HG03095 (cell line): ENCODE measurements at regions not wholly inside any gene's neighbourhood (a gene's known extent, or its start where the extent isn't known, plus 50 kb on each side); places are given as distances from the start of the nearest gene placed in this dataset.

Experiments used
- ATAC-seq: cut with Tn5 transposase; IDR thresholded peaks from one replicate; pipeline ENCODE4 v1.9.1; 2021; ENCODE audit warnings: moderate library complexity; ENCODE audit not compliant: unreplicated experiment

DNA sequence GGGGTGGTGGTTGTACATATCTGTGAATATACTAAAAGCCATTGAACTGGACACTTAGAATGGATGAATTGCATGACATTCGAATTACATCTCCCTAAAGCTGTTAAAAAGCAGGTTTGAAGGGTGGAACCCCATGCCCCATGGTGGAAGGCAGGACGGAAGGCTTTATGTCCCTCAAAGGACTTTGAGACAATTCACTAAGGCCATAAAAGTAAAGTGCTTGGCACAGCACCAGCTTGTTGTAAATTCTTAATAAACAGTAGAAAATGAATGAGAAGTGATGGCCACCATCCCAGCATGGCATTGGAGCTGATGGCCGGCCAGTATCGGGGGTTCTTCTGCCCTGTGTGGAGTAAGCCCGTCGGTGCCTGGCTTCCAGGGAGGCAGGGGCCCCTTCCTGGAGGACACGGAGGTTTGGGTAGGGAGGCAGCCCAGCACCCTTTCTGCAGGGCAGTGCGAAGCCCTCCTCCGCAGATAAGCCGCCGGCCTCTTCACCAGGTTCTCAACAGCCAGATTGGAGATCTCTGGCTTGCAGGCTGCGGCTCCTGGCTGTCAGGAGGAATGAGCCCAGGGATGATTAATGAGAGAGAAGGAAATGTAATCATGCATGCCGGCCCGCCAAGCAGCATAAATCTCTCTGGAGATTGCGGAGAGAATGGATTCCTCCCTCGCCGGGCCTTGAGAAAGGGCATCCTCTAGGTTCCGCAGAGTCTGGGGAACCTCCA, 346.9 kb downstream of the FOXL1 start:
- no peak for ATAC-seq

DNA sequence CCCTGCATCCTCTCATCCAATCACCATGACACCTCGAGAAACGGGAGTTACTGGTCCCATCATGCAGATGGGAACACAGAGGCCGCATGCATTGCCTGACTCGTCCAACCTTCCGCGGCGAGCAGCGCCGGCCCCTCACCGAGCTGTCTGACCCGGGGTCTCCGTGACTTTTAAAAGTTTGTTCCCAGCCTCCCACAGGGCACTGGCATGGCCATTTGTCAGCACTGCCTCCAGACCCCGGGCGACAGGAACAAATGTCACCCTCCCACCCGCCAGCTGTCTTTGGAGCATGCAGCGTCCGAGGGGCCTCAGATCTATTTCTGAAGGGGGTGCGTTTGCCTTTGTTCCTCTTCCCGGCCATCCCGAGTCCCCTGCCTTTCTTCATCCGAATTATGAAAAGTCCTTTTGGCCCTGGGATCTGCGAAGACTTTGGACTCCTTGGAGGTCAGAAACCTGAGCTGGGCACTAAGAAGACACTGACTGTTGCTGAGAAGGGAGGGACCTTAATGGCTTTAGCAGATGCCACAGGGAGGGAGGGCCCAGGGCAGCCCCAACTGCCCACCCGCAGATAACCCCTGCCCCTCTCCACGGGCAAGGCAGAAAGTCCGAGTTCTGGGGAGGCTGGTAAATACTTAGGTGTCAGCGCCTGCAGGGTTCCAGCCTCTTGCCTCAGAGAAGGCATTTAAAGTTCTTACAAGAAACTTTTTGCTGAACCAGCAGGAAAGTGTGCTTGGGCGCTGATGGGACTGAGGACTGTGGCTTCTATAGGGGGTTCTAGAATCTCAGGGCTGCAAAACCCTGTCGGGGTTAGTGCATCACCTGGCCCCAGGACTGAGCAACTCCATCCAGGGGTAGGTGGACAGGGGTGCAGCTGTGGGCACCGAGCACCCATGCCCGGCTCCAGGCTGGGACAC, 348.1 kb downstream of the FOXL1 start:
- ATAC-seq = no peak

- ATAC-seq = no peak
These were observed 349.4 kb downstream of the FOXL1 start for GRCh38 chr16:86927699-86928098.

DNA sequence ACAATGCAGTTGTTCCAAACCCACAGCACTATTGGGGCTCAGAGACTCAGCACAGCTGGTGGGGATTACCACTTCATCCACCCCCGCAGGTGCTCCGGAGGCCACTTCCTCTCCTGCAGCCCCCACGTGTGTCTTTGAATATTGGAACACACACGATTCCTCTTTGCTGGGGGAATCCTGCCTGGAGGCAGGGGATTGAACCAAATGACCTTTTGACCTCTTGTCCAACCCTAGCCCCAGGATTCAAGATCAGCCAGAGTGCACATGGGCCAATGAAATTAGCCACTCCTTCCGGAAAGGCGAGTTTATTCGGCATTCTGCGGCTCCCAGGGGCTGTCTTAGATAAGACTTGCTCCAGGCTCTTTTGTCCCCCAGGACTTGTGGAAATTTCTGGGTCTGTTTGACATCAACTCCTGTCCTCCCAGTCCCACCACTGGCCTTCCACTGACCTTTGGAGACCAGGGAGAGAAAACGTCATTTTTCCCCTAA, 350.2 kb downstream of the FOXL1 start:
- no peak for ATAC-seq

DNA sequence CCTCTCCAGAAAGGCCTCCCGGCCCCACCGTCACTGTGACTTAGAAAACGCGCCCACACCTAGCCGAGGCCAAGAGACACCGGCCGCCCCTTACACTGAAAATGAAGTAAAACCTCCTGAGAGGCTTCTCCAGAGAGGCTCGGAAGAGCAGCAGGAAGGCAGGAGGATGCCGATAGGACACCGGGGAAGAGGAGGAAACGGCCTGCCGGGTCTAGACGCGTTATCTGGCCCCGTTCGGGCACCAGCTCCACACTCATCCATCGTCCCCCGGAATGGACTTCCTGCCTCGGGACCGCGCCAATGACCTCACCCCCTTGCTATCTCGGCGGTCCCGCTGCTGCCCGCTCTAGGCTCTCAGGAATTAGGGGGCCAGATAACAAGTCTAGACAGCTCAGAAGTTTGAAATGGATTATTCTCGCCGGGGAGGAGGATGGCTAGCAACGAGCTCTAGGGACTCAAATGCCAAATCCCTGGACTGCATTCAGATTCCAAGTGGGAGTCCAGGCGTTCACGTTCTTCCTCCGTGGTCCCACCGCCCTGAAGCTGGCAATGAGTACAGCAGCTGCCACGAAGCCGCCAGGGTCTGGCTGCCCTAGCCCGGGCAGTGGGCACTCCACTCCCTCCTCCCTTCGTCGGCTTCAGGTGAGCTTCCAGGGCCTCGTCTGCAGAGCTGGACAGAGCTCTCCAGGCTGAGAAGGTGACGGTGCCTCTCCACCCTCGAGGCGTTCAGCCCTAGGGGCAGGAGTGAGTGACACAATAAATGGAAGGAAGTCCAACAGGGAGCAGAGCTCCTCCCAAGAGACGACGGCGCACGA, 350.9 kb downstream of the FOXL1 start:
- ATAC-seq = no peak

DNA sequence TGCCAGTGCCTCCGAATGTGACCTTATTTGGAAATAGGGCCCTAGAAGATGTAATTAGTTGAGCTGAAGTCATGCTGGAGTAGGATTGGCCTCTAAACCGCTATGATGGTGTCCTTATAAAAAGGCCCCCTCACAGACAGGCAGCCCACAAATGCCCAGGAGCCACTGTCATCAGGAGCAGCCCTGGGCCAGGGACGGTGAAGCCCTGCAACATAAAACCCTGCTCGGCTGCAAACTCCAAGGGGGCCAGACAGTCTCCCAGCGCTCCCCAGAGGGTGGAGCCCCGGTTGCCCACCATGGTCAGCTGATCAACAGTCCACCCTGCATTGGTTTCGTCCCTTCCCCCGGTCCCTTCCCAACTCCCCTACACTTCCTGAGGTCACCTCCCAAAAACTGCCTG, 351.7 kb downstream of the FOXL1 start:
- ATAC-seq = no peak

- ATAC-seq = no peak
These were observed 352.5 kb downstream of the FOXL1 start for GRCh38 chr16:86930663-86931373.

DNA sequence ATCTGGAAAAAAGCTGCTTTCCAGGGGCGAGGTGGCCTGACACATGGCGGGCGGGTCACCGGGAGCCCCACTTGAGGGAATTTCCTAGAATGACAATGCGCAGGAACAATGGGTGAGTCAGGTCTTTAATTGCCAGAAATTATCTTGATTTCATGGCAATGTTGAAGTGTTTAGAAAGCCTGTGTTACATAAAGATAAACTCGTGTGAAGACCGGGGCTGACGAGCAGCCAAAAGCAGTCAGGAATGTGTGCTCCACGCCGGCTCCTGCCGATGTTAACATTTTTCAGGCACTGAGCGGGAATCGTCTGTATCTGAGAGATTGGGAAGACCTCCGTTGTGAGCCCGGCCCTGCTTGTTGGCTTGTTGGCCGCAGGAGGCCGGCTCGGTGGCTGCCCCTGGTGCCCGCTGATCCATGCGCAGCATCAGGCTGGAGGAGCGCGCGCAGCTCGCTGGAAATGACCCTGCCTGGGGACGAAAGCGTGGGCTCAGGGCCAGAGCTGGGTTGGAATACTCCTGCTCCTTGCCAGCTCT, 353.1 kb downstream of the FOXL1 start:
- no peak for ATAC-seq

GRCh38 chr16:86932130-86932982, 354.0 kb downstream of the FOXL1 start:
- no peak for ATAC-seq

DNA sequence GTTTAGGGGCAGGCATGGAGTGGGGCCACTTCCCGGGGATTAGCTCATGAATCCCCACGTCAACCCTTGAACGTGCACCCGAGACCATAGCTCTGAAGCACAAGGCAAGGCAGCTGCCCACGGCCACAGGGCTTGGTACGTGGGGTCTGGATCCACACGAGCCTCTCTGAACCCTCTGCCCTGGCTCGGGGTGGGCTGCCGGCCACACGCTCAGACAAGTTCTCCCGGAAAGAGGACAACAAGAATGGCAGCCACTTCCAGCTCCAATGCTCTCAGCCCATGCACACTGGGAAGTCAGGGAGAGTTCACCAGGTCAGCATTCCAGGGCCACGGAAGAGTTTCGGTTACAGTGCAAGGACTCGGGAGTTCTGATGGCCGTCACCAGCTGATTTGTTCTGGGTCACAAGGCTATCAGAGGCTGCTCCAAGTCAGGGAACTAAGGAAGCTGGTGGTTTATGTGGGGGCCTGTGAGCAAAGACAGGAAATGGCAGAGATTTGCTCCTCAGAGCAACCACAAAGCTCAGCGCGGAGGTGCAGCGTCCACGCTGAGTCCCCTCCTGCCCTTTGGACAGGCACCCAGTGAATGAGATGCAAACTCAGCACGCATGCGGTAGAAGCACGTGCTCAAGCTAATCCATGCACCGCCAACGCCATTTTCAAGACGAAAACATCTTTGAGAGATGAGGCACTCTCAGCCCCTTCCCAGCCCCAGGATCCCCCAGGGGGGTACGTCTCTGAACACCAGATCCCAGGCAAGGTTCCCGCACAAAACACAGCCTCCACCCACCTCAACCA, 356.4 kb downstream of the FOXL1 start:
- ATAC-seq = no peak

GRCh38 chr16:86939609-86940008, 361.3 kb downstream of the FOXL1 start:
- ATAC-seq = no peak

- ATAC-seq = no peak
These were observed 363.4 kb downstream of the FOXL1 start for GRCh38 chr16:86941731-86942130.

GRCh38 chr16:86942151-86943051, 364.1 kb downstream of the FOXL1 start:
- no peak for ATAC-seq

GRCh38 chr16:86945166-86945900, 367.0 kb downstream of the FOXL1 start:
- ATAC-seq = no peak

DNA sequence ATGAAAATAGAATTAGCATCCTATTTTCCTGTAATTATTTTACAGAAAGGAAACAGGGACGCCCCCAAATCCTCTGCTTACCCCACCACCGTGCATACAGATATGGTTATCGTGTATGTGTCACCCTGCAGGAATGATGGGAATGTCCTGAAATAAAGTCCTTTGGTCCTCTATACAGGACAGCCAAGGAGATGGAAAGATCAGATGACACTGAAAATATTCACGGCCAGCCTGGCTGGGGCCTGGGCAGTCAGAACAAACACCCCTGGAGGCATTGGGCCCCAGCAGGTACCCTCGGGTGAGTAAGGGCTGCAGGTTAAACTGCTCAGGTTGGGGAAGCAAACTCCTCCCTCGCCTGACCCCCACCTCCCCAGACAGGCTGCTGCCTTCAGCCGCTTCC, 368.0 kb downstream of the FOXL1 start:
- ATAC-seq = no peak

DNA sequence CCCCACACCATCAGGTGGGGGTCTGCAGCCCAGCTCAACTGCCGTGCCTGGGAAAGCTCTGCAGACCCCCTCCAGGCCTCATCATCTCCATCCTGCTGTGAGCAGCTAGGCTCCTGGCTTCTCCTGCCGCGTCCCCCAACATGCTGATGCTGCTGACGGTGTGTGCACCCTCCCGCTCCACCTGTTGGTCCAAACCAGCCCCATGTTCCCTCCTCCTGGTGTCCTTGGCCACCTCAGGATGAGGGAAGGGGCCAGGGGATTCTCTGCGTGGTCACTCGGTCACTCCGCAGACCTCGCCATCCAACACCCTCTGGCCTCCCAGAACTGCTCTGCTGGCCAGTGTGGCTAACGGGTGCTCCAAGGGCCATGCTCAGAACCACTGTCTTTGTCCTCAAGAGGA, 368.6 kb downstream of the FOXL1 start:
- ATAC-seq = no peak

DNA sequence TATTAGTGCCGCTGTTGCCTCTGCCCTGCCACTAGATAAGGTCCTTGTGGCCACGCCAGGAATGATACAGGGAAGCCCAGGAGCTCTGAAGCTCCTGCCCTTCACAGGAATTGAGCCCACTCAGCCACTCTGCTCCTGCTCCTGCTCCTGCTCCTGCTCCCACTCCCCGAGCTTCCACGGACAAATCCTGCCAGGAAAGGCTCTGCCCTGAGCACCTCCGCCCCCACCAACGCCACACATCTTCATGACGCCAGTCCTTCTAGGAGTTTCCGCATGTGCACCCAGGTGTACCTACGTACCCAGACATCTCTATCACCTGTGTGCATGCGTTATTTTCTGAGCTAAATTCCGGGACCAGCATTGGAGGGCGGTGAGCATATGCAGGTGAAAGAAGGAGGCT, 369.1 kb downstream of the C16orf95 start:
- no peak for ATAC-seq
